GM12878 (cell line): ENCODE measurements at regions not wholly inside any gene's neighbourhood (a gene's known extent, or its start where the extent isn't known, plus 50 kb on each side); places are given as distances from the start of the nearest gene placed in this dataset.

Experiments
- ATAC-seq: fragments of 200-7000 bp; cut with Tn5 transposase; 3 replicates; pipeline ENCODE4 v1.9.1; 2020; ENCODE audit warnings: mild to moderate bottlenecking, moderate library complexity
- BruUV-seq: library from RNA; stranded (reverse); fragments of 400-500 nt; replicated peaks from 2 replicates; lab custom pipeline; 2021; lab: Mats Ljungman, UMichigan
- CTCF ChIA-PET: fragments of 300-600 bp; sonication (Branson Sonifier 250); formaldehyde crosslinking; extraction: SDS; loops from one replicate; lab custom pipeline; 2021; ENCODE audit warnings: inconsistent platforms; lab: Yijun Ruan, JAX
- POLR2A ChIA-PET: fragments of 350-600 bp; formaldehyde crosslinking; extraction: SDS; loops from one replicate; lab custom pipeline; 2021; ENCODE audit warnings: inconsistent platforms; lab: Charles Lee
- RAD21 ChIA-PET: fragments of 300-600 bp; sonication (Branson Sonifier 250); formaldehyde crosslinking; loops from one replicate; lab custom pipeline; 2023; ENCODE audit warnings: antibody characterized with exemption; ENCODE audit not compliant: unreplicated experiment; lab: Charles Lee
- SMC1A ChIA-PET: fragments of 300-600 bp; sonication (Branson Sonifier 250); formaldehyde crosslinking; loops from one replicate; lab custom pipeline; 2023; ENCODE audit not compliant: unreplicated experiment, uncharacterized antibody; lab: Charles Lee
- DNase-seq: peaks from one replicate; pipeline ENCODE4 v3.0.0-alpha.2; 2011; ENCODE audit warnings: low read depth, low spot score
- FAIRE-seq: peaks from 3 replicates; lab custom pipeline; 2011; peaks lifted over from hg19 to GRCh38; lab: Jason Lieb, UNC
- H2AFZ ChIP-seq: 2 replicates; pipeline ENCODE4 v1.6.0; 2011; ENCODE audit warnings: low read depth, low read length, control low read depth; ENCODE audit not compliant: control insufficient read depth
- H3K27ac ChIP-seq: 2 replicates; pipeline ENCODE4 v1.5.1; 2011; ENCODE audit warnings: control low read depth; ENCODE audit not compliant: control insufficient read depth, insufficient read depth
- H3K27me3 ChIP-seq, 2 experiments: replicated peaks in 1 of 2; 2 replicates each; pipeline versions ENCODE4 v1.6.0 to v1.6.1; 2011; ENCODE audit warnings: low read length in 1 of 2; ENCODE audit not compliant: control insufficient read depth in 2 of 2, insufficient read depth in 2 of 2
- H3K36me3 ChIP-seq, 2 experiments: 2 replicates each; pipeline ENCODE4 v1.5.1; 2011; ENCODE audit warnings: low read length in 1 of 2; ENCODE audit not compliant: control insufficient read depth in 2 of 2, insufficient read depth in 2 of 2
- H3K4me1 ChIP-seq: 2 replicates; pipeline ENCODE4 v1.6.1; 2011; ENCODE audit warnings: mild to moderate bottlenecking, low read length, moderate library complexity, mixed read lengths; ENCODE audit not compliant: control insufficient read depth, insufficient read depth
- H3K4me2 ChIP-seq: 2 replicates; pipeline ENCODE4 v1.6.0; 2011; ENCODE audit warnings: control low read depth; ENCODE audit not compliant: control insufficient read depth, insufficient read depth
- H3K4me3 ChIP-seq: fragments of 200-600 bp; sonication (generic); 2 replicates; pipeline ENCODE4 v1.5.1; 2016
- H3K79me2 ChIP-seq: 2 replicates; pipeline ENCODE4 v1.6.0; 2011; ENCODE audit warnings: low read length; ENCODE audit not compliant: control insufficient read depth, insufficient read depth
- H3K9ac ChIP-seq: 2 replicates; pipeline ENCODE4 v1.8.0; 2011; ENCODE audit warnings: low read length, control low read depth, mixed read lengths; ENCODE audit not compliant: control insufficient read depth, insufficient read depth
- H3K9me3 ChIP-seq: replicated peaks from 3 replicates; pipeline ENCODE4 v1.5.1; 2011; ENCODE audit warnings: mild to moderate bottlenecking, low read length; ENCODE audit not compliant: control insufficient read depth, insufficient read depth
- H4K20me1 ChIP-seq: 2 replicates; pipeline ENCODE4 v1.6.0; 2011; ENCODE audit not compliant: control insufficient read depth, insufficient read depth
- CBX5 ChIP-seq: sonication (generic); IDR thresholded peaks from 2 replicates; pipeline ENCODE4 v1.6.1; 2016; ENCODE audit warnings: low read depth, moderate library complexity, mild to moderate bottlenecking, inconsistent platforms
- CHD2 ChIP-seq: IDR thresholded peaks from 2 replicates; pipeline ENCODE4 v1.6.1; 2011; ENCODE audit warnings: low read depth, low read length, improper control_type of control experiment, borderline replicate concordance
- CHD4 ChIP-seq: fragments of 200-600 bp; sonication (generic); IDR thresholded peaks from 2 replicates; pipeline ENCODE4 v1.6.1; 2016; ENCODE audit warnings: mild to moderate bottlenecking
- CREB1 ChIP-seq: IDR thresholded peaks from 2 replicates; pipeline ENCODE4 v1.6.1; 2012; ENCODE audit warnings: low read depth, mild to moderate bottlenecking, inconsistent platforms
- EED ChIP-seq: sonication (generic); IDR thresholded peaks from 2 replicates; pipeline ENCODE4 v1.6.1; 2016; ENCODE audit warnings: antibody characterized with exemption, low read depth
- EGR1 ChIP-seq, 2 experiments: IDR thresholded peaks; 1 replicate in 1 of 2; 2 replicates in 1 of 2; pipeline ENCODE4 v1.6.1; 2011 to 2012; ENCODE audit warnings: low read depth in 2 of 2, low read length in 2 of 2, borderline replicate concordance in 1 of 2, mild to moderate bottlenecking in 1 of 2, moderate library complexity in 1 of 2
- FOS ChIP-seq: IDR thresholded peaks from 3 replicates; pipeline ENCODE4 v1.6.1; 2011; ENCODE audit warnings: borderline replicate concordance; ENCODE audit not compliant: insufficient read length; ENCODE audit errors: extremely low read depth
- HDGF ChIP-seq: fragments of 450-650 bp; IDR thresholded peaks from 2 replicates; pipeline ENCODE4 v1.6.1; 2016; ENCODE audit warnings: antibody characterized with exemption
- IKZF1 ChIP-seq: fragments of 450-650 bp; conservative IDR thresholded peaks from 2 replicates; pipeline ENCODE4 v1.6.1; 2017; ENCODE audit warnings: antibody characterized with exemption, mild to moderate bottlenecking
- MXI1 ChIP-seq: fragments of 150-350 bp; IDR thresholded peaks from 2 replicates; pipeline ENCODE4 v1.6.1; 2011; ENCODE audit warnings: low read depth, mild to moderate bottlenecking, inconsistent platforms, low read length, improper control_type of control experiment
- NFYB ChIP-seq: IDR thresholded peaks from 2 replicates; pipeline ENCODE4 v1.6.1; 2011; ENCODE audit warnings: low read depth, mild to moderate bottlenecking, low read length, improper control_type of control experiment, moderate library complexity; ENCODE audit not compliant: insufficient read depth
- RAD51 ChIP-seq: fragments of 450-650 bp; IDR thresholded peaks from 2 replicates; pipeline ENCODE4 v1.6.1; 2016; ENCODE audit warnings: moderate library complexity, mild to moderate bottlenecking, inconsistent platforms
- RCOR1 ChIP-seq: conservative IDR thresholded peaks from 2 replicates; pipeline ENCODE4 v1.6.1; 2012; ENCODE audit warnings: low read depth, low read length, improper control_type of control experiment
- TCF7 ChIP-seq: IDR thresholded peaks from 2 replicates; pipeline ENCODE4 v1.6.1; 2014; ENCODE audit warnings: antibody characterized with exemption, borderline replicate concordance
- ZNF24 ChIP-seq: fragments of 450-650 bp; IDR thresholded peaks from 2 replicates; pipeline ENCODE4 v1.6.1; 2017; ENCODE audit warnings: antibody characterized with exemption, mild to moderate bottlenecking
- WGBS: methylation state at CpG from one replicate; pipeline ENCODE4 v1.1.6; 2016; ENCODE audit warnings: low lambda C conversion rate; ENCODE audit not compliant: insufficient replicate concordance, insufficient coverage; ENCODE audit errors: missing lambda C conversion rate; 5-methylcytosine and 5-hydroxymethylcytosine counted together
- in situ Hi-C: fragments of 300-500 bp; cut with MboI; formaldehyde crosslinking; loops from 9 replicates; pipeline ENCODE4 v1.14.3; 2018; ENCODE audit warnings: mixed read lengths
- intact Hi-C: fragments of 100-400 bp; cut with micrococcal nuclease; formaldehyde crosslinking; loops from one replicate; pipeline ENCODE4 v1.14.2; 2022; ENCODE audit not compliant: unreplicated experiment
- TF ChIP-seq, protein P1 (sequence below): IDR thresholded peaks from 2 replicates; pipeline ENCODE4 v1.6.1; 2011; ENCODE audit warnings: mild to moderate bottlenecking, low read depth, low read length, moderate library complexity; ENCODE audit not compliant: insufficient replicate concordance
- TF ChIP-seq, protein P2 (sequence below): IDR thresholded peaks from 2 replicates; pipeline ENCODE4 v1.6.1; 2011; ENCODE audit warnings: low read depth, low read length, improper control_type of control experiment, borderline replicate concordance
- TF ChIP-seq, protein P3 (sequence below): fragments of 450-650 bp; IDR thresholded peaks from 2 replicates; pipeline ENCODE4 v1.6.1; 2014; ENCODE audit warnings: mild to moderate bottlenecking

DNA sequence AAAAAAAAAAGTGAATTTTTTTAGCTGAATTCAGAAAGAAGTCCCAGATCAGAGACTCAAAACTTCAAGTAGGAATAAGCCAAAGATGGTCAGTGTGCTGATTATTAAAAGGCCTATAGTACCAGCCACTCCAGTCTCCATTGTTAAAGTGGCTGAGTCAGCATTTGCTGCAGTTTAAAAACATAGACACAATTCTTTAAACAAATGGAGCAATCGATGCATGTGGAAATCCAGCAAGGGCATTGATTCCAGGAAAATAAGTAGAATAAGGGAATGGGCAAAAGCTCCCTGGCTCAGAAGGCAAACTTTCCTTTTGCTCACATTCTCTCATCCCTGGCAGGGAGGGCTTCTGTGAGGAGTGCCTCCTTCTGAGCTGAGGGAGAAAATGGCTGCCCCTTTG is 317.6 kb downstream of the LRIG3 start (continued):
- TF ChIP-seq EED (no peak), IKZF1 (no peak)
- TF ChIP-seq, protein P1, sequence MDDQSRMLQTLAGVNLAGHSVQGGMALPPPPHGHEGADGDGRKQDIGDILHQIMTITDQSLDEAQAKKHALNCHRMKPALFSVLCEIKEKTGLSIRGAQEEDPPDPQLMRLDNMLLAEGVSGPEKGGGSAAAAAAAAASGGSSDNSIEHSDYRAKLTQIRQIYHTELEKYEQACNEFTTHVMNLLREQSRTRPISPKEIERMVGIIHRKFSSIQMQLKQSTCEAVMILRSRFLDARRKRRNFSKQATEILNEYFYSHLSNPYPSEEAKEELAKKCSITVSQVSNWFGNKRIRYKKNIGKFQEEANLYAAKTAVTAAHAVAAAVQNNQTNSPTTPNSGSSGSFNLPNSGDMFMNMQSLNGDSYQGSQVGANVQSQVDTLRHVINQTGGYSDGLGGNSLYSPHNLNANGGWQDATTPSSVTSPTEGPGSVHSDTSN: no peak

DNA sequence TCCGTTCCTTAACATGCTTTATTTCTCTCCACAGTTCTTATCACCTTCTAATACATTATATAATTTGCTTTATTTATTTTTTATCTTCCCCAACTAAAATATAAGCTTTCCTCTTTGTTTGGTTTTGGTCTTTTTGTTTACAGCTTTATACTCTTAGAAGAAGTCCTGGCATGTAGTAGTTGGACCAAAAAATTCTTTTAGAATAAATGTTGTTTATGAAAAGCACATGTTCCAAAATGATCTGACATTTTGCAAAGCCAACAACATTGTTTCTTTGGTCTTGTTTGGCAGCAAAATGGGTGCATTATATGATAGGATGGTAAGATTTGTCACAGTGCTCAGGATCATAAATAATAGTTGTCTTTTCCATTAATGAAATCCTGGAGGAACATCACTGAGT is 312.5 kb downstream of the LRIG3 start:
- BruUV-seq: no TSS peak
- Histone ChIP-seq H3K9ac (no peak overlapping the region), H3K4me3 (no peak overlapping the region), H3K27ac (no peak overlapping the region), H4K20me1 (no peaks in the 10 kb centered on the region), H3K9me3 (no peaks in the 10 kb centered on the region), H3K36me3 (no peaks in the 10 kb centered on the region), H3K4me2 (no peak overlapping the region), H2AFZ (no peak overlapping the region), H3K79me2 (no peaks in the 10 kb centered on the region), H3K4me1 (no peaks in the 10 kb centered on the region), H3K27me3 (no peaks in the 10 kb centered on the region)
- CTCF ChIA-PET: no interaction called here
- intact Hi-C loops: no loop called here
- ATAC-seq (no peak), DNase-seq (no peak), FAIRE-seq (no peak)
- TF ChIP-seq MXI1: no peak
- TF ChIP-seq, protein P2, sequence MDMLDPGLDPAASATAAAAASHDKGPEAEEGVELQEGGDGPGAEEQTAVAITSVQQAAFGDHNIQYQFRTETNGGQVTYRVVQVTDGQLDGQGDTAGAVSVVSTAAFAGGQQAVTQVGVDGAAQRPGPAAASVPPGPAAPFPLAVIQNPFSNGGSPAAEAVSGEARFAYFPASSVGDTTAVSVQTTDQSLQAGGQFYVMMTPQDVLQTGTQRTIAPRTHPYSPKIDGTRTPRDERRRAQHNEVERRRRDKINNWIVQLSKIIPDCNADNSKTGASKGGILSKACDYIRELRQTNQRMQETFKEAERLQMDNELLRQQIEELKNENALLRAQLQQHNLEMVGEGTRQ: no peak
- TF ChIP-seq EGR1 (IDR thresholded peaks at IDR 0.05; ENCODE audit: borderline replicate concordance in 1 of 2, low read depth in 2 of 2, low read length in 2 of 2): no peak
- TF ChIP-seq, protein P3, sequence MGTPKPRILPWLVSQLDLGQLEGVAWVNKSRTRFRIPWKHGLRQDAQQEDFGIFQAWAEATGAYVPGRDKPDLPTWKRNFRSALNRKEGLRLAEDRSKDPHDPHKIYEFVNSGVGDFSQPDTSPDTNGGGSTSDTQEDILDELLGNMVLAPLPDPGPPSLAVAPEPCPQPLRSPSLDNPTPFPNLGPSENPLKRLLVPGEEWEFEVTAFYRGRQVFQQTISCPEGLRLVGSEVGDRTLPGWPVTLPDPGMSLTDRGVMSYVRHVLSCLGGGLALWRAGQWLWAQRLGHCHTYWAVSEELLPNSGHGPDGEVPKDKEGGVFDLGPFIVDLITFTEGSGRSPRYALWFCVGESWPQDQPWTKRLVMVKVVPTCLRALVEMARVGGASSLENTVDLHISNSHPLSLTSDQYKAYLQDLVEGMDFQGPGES: no peak
- TF ChIP-seq NFYB: no peak
- TF ChIP-seq FOS: no peak
- TF ChIP-seq HDGF: no peak
- TF ChIP-seq RAD51: no peak
- TF ChIP-seq ZNF24: no peak
- TF ChIP-seq RCOR1: no peak
- TF ChIP-seq TCF7: no peak
- TF ChIP-seq CBX5: no peak
- no peak for TF ChIP-seq CHD4
- TF ChIP-seq CREB1: no peak
- TF ChIP-seq CHD2: no peak
- RAD21 ChIA-PET: no interaction called here
- POLR2A ChIA-PET: no interaction called here
- WGBS: 6% methylated on average over 1 of the region's 1 CpG
- in situ Hi-C loops: no loop called here
- SMC1A ChIA-PET: interaction anchor here (0.7 kb wide), 1 partner anchor 505 kb away, joined by 3 read pairs; no protein-coding TSS in a partner anchor
